ENCODE measurements at regions not wholly inside any gene's neighbourhood (a gene's known extent, or its start where the extent isn't known, plus 50 kb on each side); places are given as distances from the start of the nearest gene placed in this dataset.

DNA sequence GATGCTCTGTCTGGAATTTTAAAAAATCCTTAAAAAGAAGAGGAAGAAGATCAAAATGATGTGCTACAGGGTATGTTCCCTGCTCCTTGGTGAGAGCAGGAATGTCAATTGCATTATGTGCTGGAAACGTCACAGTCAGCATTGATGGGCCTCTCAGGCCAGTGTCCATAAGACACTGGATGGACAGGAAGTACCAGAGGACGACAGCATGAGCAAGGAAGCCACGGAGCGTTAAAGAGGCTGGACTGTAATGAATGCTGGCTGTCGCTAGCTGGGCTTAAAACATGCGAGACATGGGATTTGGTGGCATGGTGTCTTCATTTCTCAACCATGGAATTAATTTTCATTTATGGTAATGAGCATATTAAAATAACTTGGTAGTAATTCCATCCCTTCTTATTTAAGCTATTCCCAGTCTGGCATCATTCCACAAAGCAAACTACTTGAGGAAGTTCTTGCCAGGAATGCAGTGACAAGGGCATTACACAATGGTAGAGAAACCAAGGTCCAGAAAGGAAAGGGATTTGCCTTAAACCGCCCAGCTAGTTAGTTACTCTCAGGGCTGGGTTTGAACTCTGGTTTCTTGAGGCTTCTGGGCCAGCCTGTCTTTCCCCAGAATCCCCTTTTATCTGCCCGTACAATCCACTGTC lies 166.6 kb upstream of the SOX4 start:
- no peak for DNase-seq (ENCODE audit: low read depth)

DNA sequence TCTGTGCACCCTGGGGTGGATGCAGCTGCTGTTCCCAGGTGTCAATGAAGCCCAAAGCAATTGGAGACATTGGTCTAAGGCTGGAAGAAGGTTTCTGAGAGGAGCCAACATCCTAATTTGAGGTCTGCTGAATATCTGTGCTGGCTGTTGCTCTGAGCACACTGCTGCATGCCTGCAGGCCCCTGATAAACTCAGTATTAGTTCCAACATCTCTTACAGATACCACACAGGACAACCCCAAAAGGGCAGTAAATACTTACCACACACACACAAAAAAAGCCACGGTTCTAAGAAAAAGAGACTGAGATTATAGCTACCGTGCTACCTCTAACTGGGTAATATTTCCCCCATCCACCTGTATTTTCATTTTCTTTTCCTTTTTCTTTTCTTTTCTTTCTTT lies 164.3 kb upstream of the SOX4 start:
- DNase-seq (ENCODE audit: low read depth), result no peak

DNA sequence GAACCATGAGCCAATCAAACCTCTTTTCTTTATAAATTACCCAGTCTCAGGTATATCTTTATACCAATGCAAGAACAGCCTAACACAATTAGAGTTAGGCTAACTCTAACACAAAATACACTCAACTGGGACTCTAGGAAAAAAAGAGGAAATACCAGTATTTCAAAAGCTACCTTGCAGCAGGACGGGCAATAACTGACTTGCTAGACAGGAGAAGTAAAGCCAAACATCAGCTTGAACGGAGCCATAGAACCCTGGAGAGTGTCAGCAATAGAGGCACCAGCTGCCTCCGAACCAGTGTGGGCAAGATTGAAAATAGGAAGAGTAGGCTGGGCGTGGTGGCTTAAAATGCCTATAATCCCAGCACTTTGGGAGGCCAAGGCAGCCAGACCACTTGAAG lies 162.0 kb upstream of the SOX4 start:
- no peak for DNase-seq (ENCODE audit: low read depth)

DNA sequence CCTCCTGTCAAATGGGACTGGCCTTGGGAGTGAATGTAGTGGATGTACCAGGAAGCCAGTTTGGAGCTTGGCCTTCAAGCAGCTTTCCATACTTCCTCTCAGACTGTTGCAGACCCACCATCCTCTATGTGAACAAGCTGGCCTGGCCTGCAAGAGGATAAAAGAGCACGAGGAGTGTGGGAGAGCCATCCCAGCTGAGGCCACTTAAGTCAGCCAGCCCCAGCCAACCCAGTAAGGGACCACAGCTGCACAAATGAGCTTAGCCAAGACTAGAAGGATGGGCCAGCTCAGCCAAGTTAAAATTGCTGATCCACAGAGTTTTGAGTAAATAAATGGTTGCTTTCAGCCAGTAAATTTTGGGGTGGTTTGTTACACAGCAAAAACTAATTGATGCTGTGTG lies 156.9 kb upstream of the SOX4 start:
- no peak for DNase-seq (ENCODE audit: low read depth)

DNA sequence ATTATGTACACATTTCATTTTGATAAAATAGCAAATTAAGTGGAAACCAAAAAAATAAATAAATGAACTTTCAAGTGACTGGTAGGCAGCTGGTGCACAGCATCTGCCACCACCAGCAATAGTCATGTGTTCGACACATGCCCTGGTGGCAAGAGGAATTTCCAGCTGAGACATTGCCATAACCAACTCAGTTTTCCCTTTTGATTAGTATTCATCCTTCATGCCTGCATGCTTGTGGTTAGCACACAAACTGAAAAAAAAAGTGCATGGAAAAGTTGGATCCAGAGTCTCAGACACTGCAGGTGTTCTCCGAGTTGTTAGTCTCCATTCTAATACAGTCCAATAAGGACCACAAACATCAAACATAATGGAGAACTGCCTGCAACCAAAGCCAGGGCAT lies 156.0 kb upstream of the SOX4 start:
- no peak for DNase-seq (ENCODE audit: low read depth)

DNA sequence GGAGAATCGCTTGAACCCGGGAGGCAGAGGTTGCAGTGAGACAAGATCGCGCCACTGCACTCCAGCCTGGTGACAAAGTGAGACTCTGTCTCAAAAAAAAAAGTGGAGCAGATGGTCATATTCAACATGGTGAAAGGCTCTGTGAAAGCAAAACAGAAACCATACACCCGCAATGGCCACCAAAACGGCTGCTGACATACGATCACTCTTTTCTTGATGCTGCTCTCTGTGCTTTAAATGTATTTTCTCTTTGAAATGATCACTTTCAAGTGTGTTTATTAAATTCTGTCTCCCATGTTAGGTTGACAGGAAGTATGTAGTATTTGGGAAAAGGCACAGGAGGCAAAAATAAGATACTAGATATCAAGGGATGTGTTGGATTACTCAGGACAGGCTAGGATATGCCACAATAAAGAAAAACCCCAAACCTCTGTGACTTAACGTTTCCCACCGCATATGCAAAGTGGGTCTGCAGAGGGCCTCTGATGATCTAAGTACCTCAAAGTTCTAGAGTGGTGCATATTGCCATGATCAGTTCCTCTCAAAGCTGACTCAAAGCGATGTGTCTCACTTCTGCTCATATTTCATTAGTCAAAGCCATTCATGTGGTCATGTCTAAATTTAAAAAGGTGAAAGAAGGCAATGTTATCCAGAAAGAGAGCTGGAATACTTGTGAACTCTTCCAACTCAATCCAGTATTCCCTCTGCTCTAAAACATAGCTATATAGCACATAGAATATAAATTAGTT lies 155.1 kb upstream of the SOX4 start:
- DNase-seq (ENCODE audit: low read depth), result no peak

DNA sequence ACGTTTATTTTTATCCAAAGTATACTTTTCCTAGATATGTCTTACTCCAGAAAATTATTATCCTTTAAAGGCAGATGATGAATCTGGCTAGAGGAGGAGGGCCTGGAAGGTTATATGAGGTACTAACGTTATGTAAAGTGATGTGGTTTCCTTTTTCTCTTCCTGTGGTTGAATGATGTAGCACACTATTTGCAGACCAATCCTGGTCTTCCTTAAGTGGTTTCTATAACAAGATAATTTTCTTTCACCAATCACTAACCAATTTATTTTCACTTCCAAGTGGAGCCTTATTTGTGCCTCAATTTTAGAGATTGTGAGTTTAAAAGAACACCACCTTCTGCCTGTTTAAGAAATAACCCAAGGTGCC lies 154.6 kb upstream of the SOX4 start:
- no peak for DNase-seq (ENCODE audit: low read depth)

DNA sequence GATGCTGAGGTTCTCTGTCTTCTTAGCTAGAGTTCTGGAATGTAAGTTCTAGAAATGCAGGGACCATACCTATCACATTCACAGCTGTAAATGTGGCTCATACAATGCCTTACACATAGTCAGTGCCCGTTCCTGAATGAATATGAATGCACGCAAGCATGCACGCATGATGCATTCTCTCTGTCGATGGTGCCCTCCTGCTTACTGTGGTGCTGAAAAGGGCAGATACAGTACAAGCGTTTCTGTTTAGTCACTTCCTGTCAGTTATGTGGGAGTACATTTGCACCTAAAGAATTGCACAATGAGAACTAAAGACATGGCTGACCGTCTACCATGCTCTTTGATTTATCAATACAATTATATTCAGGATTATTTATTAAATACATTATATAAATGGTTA lies 152.2 kb upstream of the SOX4 start:
- DNase-seq (ENCODE audit: low read depth), result no peak

DNA sequence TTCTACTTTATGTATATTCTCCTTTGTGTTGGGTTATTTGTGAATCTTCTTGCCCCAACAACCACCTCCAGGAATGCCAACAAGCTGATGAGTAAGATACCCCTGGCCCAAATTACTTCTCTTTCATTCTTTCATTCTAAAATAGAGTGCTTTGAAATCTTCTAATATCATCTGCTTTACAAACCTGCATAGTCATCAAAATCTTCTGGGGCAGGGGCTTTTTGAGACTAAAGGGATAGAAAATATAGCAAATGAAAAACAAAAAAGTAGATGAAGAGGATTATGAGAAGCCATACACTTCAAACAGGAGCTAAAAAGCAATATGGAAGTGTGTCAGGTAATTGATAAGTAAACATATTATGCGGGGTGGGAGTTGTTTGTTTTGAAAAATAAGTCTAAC lies 150.7 kb upstream of the SOX4 start:
- no peak for DNase-seq (ENCODE audit: low read depth)

DNA sequence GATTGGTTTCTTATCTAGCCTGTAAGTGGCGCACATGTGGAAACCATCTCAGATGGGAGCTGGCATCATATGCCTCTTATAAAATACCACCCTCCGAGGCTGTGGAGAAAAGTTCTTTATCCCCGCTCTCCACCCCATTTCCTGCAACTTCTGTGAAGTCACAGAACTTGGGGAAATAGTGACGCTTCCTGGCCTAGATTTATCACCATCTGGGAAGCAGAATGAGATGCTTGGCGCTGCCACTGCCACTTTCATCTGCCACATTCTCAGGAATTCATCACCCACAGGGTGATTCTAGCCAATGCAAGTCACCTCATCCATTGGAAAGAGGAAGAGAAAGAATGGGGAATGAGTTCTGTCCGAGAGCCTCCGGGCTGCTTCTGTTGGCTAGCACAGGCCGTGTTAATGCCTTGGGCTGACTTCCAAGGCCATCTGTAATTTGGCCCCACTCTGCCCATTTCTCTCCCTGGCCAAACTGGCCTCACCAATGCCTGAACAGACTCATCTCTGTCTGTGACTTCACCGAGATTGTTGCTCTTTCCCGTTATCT lies 148.8 kb upstream of the SOX4 start:
- no peak for DNase-seq (ENCODE audit: low read depth)

DNA sequence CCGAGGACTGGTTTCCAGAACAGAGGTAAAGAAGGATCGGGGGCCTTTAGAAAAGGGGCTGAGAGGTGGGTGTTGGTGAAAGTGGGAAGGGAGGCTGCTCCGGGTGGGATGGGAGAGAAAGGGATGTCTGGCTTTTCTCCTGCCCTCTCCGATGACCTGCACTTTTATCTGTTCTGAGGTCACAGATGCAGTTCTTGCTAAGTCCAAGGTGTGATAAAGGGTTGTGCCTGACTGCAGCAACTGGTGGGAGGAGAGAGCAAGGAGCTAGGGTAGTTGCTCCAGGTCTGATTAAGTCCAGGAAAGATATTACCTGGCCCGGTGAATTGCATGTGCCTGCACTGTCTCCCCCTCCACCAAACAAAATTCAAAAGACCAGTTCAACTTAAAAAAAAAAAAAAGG lies 145.6 kb upstream of the SOX4 start:
- no peak for DNase-seq (ENCODE audit: low read depth)

DNA sequence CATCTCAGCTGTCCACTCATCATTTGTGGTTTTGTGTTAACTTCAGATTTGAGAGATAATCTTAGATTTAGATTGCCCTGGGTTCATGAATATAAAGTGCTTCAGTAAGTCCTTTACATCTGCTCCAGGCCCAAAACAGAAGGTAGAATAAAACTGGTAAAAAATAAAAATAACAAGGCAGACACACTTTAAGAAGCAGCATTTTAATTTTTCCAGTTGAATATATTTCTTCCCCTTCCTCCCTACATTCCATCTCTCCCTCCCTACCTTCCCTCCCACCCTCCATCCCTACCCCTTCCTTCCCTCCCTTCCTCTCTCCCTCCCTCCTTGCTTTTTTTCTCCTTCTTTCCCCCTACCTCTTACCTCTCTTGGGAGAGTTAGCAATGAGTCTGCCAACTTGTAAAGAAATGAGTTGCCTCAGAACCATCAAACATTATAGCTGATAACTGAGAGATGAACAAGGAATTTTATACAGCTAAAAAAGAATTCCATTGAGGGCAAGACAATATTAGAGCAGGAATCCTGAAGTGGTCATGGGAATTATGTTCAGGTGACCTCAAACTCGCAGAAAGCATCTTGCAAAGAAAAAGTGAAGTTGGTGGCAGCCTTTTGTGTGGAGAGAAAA lies 145.0 kb upstream of the SOX4 start:
- DNase-seq (ENCODE audit: low read depth), result no peak

DNA sequence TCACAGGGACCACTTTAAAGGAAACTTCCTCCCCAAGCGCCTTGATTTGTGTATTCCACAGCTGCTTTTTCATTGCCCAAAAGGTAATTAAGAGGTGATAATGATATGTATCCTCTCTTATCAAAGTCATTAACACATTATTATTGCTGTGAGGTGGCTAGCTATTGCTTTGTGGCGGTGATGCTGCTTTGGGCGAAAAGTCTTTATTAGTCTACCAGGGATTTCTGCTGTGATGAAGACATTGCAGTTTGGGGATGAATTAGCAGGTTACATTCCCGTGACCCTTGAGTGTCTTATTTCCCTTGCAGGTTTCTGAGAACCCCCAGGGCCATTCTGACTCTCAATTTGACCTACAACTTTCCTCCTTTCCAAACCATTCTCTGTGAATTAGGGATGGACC lies 143.4 kb upstream of the SOX4 start:
- DNase-seq (ENCODE audit: low read depth), result no peak

DNA sequence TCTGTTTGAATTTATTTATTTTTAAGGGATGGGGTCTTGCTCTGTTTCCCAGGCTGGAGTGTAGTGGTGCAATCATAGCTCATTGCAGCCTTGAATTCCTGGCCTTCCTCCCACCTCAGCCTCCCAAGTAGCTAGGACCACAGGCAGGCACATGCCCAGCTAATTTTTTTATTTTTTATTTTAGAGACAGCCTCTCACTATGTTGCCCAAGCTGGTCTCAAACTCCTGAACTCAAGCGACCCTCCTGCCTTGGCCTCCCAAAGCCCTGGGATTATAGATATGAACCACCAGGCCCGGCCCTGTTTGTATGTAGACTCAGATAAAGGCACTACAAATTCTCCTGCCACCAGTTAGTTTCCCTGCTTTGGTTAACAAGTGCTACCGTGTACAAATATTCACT lies 142.9 kb upstream of the SOX4 start:
- no peak for DNase-seq (ENCODE audit: low read depth)

DNA sequence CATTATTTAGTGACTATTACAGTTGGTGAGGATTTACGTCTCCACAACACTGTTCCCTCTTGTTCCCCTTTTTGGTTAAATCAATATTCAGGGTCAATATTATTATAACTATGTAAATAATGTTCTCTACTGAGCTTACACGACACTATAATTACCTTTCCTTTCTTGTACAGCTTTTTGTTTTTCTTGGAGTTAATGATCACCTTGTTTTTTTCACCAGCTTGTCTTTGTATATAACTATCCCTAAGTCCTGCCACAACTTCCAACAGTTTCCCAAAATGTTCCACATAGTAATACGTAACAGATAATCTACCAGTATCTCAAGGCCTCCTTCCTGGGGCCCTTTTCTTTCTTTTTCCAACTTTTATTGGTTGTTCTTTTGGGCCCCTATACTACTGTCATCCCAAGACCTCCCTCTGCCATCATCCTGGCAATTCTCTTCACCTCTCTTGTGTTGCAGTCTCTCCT lies 142.0 kb upstream of the SOX4 start:
- DNase-seq (ENCODE audit: low read depth), result no peak

DNA sequence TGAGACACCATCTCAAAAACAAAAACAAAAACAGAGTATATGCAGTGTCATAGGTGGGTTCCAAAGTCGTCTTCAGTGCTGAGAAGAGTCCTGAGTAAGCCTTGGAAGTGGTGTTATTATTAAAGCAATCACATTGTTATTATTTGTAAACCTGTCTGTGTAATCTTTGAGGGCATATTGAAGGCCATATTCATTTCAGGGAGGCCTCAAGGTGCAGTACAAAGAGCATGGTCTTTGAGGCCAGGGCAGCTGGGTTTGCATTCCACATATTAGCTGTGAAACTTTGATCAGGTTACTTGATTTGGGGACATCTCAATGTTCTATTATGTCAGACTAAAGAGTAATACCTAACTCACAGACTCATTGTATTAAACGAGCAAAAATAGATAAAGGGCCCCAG lies 139.3 kb upstream of the SOX4 start:
- DNase-seq (ENCODE audit: low read depth), result no peak

DNA sequence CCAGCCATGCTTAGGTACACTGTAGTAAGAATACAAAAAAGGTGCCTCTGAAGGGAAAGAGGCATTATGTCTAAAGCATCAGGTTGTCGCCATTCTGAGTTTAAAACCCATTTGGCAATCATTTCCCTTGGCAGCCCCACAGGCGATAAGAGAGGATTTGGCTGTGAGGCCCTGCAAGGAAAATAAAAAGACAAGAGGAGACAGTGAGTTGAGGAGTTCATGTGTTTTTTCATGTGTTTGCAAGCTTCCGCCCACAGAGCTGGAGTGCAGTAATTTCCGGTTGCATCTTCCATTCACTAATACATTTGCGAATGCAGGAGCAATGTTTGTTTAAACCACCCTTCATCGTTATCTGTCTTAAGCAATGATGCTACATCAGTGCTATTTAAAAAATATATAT lies 138.5 kb upstream of the SOX4 start:
- no peak for DNase-seq (ENCODE audit: low read depth)

DNA sequence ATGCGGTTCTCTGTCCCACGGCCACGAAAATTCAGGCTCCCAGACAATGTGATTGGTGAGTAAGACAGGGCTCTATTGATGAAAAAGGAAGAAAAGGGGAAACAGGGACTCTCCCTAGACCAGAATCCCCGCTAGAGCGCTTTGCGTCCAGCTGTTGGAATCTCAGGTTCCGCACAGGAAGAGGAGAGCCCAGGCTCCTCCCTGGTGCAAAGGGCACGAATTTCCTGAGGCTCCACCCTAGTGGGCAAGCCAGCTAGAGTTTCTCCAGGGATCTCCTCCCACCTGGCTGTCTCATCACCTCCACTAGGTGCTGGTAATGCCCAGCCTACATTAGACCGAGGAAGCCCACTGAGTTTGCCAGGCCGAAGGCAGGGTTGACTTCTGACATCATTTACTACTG lies 135.9 kb upstream of the SOX4 start:
- no peak for DNase-seq (ENCODE audit: low read depth)

DNA sequence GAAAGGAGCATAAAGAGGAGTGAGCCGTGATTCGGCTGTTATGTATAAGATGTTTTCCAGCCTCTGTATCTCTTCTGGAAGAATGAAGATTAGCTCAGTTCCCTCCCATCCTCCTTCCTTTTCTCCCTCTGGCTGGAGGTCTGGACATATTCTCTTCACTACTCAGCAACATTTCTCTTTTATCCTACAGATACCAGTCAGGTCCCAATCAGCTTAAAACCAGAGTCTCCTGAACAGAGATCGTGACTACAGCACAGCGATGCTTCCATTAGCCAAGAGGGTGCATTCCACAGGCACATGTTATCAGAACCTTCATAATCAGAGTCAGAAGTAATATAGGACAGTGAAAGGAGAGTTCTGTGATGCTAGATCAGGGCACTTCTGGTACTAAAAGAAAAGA lies 133.9 kb upstream of the SOX4 start:
- DNase-seq (ENCODE audit: low read depth), result no peak

DNA sequence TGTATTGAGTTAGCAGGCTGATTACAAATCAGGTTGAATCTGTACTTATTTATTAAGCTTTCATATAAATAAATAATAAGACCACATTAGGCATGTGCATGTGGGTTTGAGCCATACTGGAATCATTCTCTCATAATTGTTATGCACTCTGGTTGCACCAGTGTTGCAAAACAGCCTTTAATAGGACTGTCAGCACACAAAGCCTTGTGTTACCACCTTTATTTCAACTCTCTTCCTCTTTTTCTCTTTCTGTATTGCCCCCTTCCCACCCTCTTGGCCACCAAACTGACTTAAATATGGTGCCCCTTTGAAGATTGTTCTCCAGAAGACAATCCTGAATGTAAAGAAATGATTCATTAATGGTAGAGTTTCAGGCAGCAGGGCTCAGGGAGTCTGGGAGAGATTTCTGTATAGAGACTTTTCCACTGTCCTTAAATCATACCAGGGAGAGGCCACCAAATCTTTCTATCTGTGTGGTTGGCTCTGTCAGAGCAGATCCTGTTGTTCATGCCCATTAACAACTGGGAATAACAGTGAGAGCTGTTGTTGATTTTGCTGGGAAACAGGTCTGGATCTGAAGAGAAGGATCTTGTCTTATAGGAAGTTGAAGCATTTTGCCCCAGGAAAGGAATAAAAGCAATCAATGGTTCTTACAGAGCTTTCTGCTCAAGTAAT lies 131.6 kb upstream of the SOX4 start:
- DNase-seq (ENCODE audit: low read depth), result no peak

DNA sequence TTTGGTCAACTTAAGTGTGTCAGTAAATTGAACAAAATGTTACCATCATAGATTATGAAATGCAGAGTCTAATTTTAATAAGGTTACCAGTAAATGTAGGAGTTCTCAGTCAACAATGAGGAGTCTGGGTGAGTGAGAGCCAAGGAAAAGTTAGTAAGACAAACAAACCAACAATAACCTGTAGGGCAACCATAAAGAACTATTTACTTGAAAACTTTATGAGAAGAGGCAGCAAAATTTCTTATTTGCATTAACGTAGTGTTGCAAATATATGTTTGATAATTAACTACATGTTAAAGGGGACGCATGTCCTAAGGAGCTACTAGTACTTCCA lies 131.1 kb upstream of the SOX4 start:
- DNase-seq (ENCODE audit: low read depth), result no peak

DNA sequence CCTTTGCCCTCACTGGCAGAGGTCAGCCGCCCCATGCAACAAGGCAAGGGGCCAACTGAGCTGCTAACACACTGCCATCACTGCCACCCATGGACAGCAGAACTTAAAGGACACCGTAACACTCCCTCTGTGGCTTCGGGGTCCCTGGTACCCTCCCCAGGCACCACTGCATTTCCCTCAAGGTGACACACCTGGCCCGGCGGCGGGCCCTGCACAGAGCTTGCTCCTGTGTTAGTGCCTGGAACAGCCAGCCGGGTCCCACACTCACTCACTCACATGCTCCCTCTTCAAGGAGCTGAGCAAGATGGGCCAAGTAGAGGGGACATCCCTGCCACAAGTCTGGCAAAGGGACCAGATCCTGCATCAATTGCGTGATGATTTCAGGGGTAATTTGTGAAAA lies 126.5 kb upstream of the SOX4 start:
- DNase-seq (ENCODE audit: low read depth), result no peak

DNA sequence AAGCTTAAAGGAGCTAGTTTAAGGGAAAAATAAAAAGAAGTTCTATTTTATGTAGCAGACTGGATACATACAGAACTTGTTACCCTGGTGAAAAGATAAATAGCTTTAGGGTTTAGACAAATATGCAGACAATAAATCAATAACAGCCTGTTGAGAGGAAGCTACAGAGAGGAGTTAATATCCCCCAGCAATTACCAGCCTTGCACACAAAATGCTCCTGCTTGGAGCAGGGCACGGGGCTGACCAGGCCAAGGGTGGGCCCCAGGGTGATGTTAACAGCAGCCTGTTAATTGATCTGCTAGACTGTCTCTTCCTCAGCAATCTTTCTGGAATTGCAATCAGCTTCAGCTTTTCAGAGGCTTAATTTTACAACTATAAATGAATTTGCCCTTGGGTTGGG lies 125.1 kb upstream of the SOX4 start:
- no peak for DNase-seq (ENCODE audit: low read depth)
